ENCODE measurements at regions not wholly inside any gene's neighbourhood (a gene's known extent, or its start where the extent isn't known, plus 50 kb on each side); places are given as distances from the start of the nearest gene placed in this dataset.

- Histone ChIP-seq H2AFZ (no peak overlapping the region), H3F3A (ENCODE audit: insufficient read depth, low read depth) (peaks cover 42% of the 10 kb centered on the region), H3K27ac (peak overlapping the region; percentile 76), H3K4me2 (peak overlapping the region; percentile 38), H4K20me1 (ENCODE audit: insufficient read depth) (no peaks in the 10 kb centered on the region), H3K79me2 (ENCODE audit: low read depth) (0 out of 2 replicates have a peak, but pooled peaks cover 6% of the 10 kb centered on the region), H3K4me3 (no peak overlapping the region), H3K27me3 (ENCODE audit: insufficient read depth, low read depth) (no peaks in the 10 kb centered on the region), H3K9me3 (ENCODE audit: insufficient read depth, low read depth) (peaks cover 18% of the 10 kb centered on the region), H3K4me1 (replicated peaks; ENCODE audit: insufficient read depth) (peaks cover 69% of the 10 kb centered on the region), H3K36me3 (ENCODE audit: low read depth) (no peaks in the 10 kb centered on the region), H3K9me2 (ENCODE audit: insufficient read depth) (no peaks in the 10 kb centered on the region)
- DNase-seq: no peak
- ChIA-PET CTCF (interaction anchor here (0.6 kb wide), 1 partner anchor 118 kb away, joined by 16 read pairs; no protein-coding TSS in a partner anchor), POLR2A (ENCODE audit: unreplicated experiment) (interaction anchor here (1.0 kb wide), 1 partner anchor 165 kb away, joined by 3 read pairs; no protein-coding TSS in a partner anchor)
- BruUV-seq (replicated peaks): no TSS peak
- intact Hi-C loops (cut with micrococcal nuclease; ENCODE audit: unreplicated experiment): no loop called here
- TF ChIP-seq, protein P1, sequence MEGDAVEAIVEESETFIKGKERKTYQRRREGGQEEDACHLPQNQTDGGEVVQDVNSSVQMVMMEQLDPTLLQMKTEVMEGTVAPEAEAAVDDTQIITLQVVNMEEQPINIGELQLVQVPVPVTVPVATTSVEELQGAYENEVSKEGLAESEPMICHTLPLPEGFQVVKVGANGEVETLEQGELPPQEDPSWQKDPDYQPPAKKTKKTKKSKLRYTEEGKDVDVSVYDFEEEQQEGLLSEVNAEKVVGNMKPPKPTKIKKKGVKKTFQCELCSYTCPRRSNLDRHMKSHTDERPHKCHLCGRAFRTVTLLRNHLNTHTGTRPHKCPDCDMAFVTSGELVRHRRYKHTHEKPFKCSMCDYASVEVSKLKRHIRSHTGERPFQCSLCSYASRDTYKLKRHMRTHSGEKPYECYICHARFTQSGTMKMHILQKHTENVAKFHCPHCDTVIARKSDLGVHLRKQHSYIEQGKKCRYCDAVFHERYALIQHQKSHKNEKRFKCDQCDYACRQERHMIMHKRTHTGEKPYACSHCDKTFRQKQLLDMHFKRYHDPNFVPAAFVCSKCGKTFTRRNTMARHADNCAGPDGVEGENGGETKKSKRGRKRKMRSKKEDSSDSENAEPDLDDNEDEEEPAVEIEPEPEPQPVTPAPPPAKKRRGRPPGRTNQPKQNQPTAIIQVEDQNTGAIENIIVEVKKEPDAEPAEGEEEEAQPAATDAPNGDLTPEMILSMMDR (conservative IDR thresholded peaks at IDR 0.05): no peak
- TF ChIP-seq EZH2 (IDR thresholded peaks at IDR 0.05; ENCODE audit: low read depth): no peak
These were observed 76.6 kb upstream of the F3 start for GRCh38 chr1:94617957-94618739.

DNA sequence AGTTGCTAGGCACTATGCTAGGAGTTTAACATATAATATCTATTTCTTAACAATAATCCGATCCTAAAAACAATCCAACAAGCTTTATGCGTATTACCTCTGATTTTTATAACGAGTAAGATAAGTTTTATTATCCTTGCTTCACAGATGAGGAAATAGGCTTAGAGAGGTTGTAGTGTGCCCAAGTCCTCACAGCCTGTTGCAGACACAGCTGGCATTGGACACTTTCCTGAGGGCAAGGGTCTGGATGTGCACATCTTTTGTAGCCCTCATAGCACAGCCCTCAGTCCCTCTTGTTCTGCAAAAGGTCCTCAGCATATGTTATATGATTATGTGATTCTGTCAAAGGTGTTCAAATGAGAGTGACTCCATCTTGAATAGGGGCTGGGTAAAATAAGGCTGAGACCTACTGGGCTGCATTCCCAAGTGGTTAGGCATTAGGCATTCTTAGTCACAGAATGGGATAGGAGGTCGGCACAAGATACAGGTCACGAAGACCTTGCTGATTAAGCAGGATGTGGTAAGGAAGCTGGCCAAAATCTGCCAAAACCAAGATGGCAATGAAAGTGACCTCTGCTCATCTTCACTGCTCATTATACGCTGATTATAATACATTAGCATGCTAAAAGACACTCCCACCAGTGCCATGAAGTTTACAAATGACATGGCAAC lies 75.7 kb upstream of the F3 start:
- H3K27me3 ChIP-seq (ENCODE audit: insufficient read depth, low read depth): no peaks in the 10 kb centered on the region
- no peaks in the 10 kb centered on the region for H3K36me3 ChIP-seq (ENCODE audit: low read depth)
- intact Hi-C loops (cut with micrococcal nuclease; ENCODE audit: unreplicated experiment): no loop called here
- H3K4me3 ChIP-seq: no peak overlapping the region; the same call in 1 of the 2 replicates
- H3K9me3 ChIP-seq (ENCODE audit: insufficient read depth, low read depth): peaks cover 18% of the 10 kb centered on the region
- no peaks in the 10 kb centered on the region for H4K20me1 ChIP-seq (ENCODE audit: insufficient read depth)
- ChIA-PET CTCF (interaction anchor here (0.6 to 1.1 kb wide), 2 partner anchors 119 to 185 kb away, joined by 3 to 16 read pairs; no protein-coding TSS in a partner anchor), POLR2A (ENCODE audit: unreplicated experiment) (interaction anchor here (0.5 to 1.4 kb wide), 11 partner anchors 18 to 256 kb away, joined by 3 to 34 read pairs (median 4); partner anchors contain the start of genes ABCD3 and F3)
- peaks cover 71% of the 10 kb centered on the region for H3K4me1 ChIP-seq (replicated peaks; ENCODE audit: insufficient read depth)
- 0 out of 2 replicates have a peak overlapping the region, but pooled peaks have one; percentile 3 for H2AFZ ChIP-seq
- TF ChIP-seq EZH2 (IDR thresholded peaks at IDR 0.05; ENCODE audit: low read depth): no peak
- TF ChIP-seq, protein P1 (conservative IDR thresholded peaks at IDR 0.05): no peak
- H3K9me2 ChIP-seq (ENCODE audit: insufficient read depth): no peaks in the 10 kb centered on the region
- 0 out of 2 replicates have a peak, but pooled peaks cover 4% of the 10 kb centered on the region for H3K79me2 ChIP-seq (ENCODE audit: low read depth)
- peak overlapping the region; percentile 38 for H3K4me2 ChIP-seq
- peaks cover 42% of the 10 kb centered on the region for H3F3A ChIP-seq (ENCODE audit: insufficient read depth, low read depth)
- no TSS peak for BruUV-seq (replicated peaks)
- H3K27ac ChIP-seq: peak overlapping the region; percentile 76
- DNase-seq: peak; percentile 59 to 95

GRCh38 chr1:94616506-94616905 lies 74.9 kb upstream of the F3 start:
- peak overlapping the region; percentile 76 for H3K27ac ChIP-seq
- H3F3A ChIP-seq (ENCODE audit: insufficient read depth, low read depth): peaks cover 35% of the 10 kb centered on the region
- POLR2A ChIA-PET (ENCODE audit: unreplicated experiment): interaction anchor here (0.5 to 1.4 kb wide), 22 partner anchors 9 to 1785 kb away, joined by 3 to 34 read pairs (median 4); partner anchors contain the start of genes ABCD3, F3 and RWDD3
- no peaks in the 10 kb centered on the region for H3K79me2 ChIP-seq (ENCODE audit: low read depth)
- no peak for TF ChIP-seq EZH2 (IDR thresholded peaks at IDR 0.05; ENCODE audit: low read depth)
- TF ChIP-seq, protein P1 (conservative IDR thresholded peaks at IDR 0.05): no peak
- no peak overlapping the region for H2AFZ ChIP-seq
- intact Hi-C loops (cut with micrococcal nuclease; ENCODE audit: unreplicated experiment): loop anchor here (1.0 kb wide), 2 partner anchors 36 to 75 kb away; partner anchors contain the start of gene F3
- no peaks in the 10 kb centered on the region for H3K27me3 ChIP-seq (ENCODE audit: insufficient read depth, low read depth)
- H3K4me2 ChIP-seq: peak overlapping the region; percentile 38; the same call in 1 of the 2 replicates
- H3K9me2 ChIP-seq (ENCODE audit: insufficient read depth): no peaks in the 10 kb centered on the region
- no peaks in the 10 kb centered on the region for H4K20me1 ChIP-seq (ENCODE audit: insufficient read depth)
- CTCF ChIA-PET: interaction anchor here (0.6 to 1.1 kb wide), 3 partner anchors 18 to 981 kb away, joined by 3 to 4 read pairs (median 3); no protein-coding TSS in a partner anchor
- peak; percentile 53 to 75 for DNase-seq
- no peak overlapping the region for H3K4me3 ChIP-seq
- H3K36me3 ChIP-seq (ENCODE audit: low read depth): no peaks in the 10 kb centered on the region
- peaks cover 71% of the 10 kb centered on the region for H3K4me1 ChIP-seq (replicated peaks; ENCODE audit: insufficient read depth)
- BruUV-seq (replicated peaks): no TSS peak
- H3K9me3 ChIP-seq (ENCODE audit: insufficient read depth, low read depth): peaks cover 18% of the 10 kb centered on the region

All from PC-9 (cell line).